ENCODE measurements at regions not wholly inside any gene's neighbourhood (a gene's known extent, or its start where the extent isn't known, plus 50 kb on each side); places are given as distances from the start of the nearest gene placed in this dataset.

GRCh38 chr4:11014199-11014598 is 329.6 kb upstream of the CLNK start (continued):
- TF ChIP-seq CTCF (IDR thresholded peaks at IDR 0.05), result no peak
- TF ChIP-seq MAX (IDR thresholded peaks at IDR 0.05), result no peak

- no peak for FAIRE-seq
- CTCF ChIA-PET, result no interaction called here
- POLR2A ChIA-PET, result no interaction called here
Measured at GRCh38 chr4:11013094-11013664, 328.6 kb upstream of the CLNK start.

GRCh38 chr4:11011249-11011648 is 326.7 kb upstream of the CLNK start:
- DNase-seq (ENCODE audit: low read depth in 1 of 2, low spot score in 1 of 2) (no peak), ATAC-seq (no peak), FAIRE-seq (no peak)
- TF ChIP-seq ATOH8 (CRISPR knock-in tag; IDR thresholded peaks at IDR 0.05; ENCODE audit: low read depth) (no peak), FOXS1 (CRISPR knock-in tag; IDR thresholded peaks at IDR 0.05) (no peak), HMGXB4 (CRISPR knock-in tag; IDR thresholded peaks at IDR 0.05; ENCODE audit: borderline replicate concordance) (no peak), BHLHE40 (IDR thresholded peaks at IDR 0.05; ENCODE audit: low read depth, low read length) (no peak), HEYL (CRISPR knock-in tag; IDR thresholded peaks at IDR 0.05) (no peak), KDM5A (IDR thresholded peaks at IDR 0.05) (no peak), GATA3 (IDR thresholded peaks at IDR 0.05; ENCODE audit: borderline replicate concordance) (no peak)
- 9% methylated on average over 3 of the region's 3 CpGs for WGBS (ENCODE audit: missing lambda C conversion rate)
- H3K4me1 ChIP-seq, result no peaks in the 10 kb centered on the region
- H3K4me2 ChIP-seq, result no peak overlapping the region
- H3K4me3 ChIP-seq, result no peak overlapping the region
- POLR2A ChIA-PET, result no interaction called here
- H3K9me3 ChIP-seq, result no peaks in the 10 kb centered on the region
- CTCF ChIA-PET, result no interaction called here
- no peak overlapping the region for H3K27ac ChIP-seq

More at GRCh38 chr4:11013094-11013664, 328.6 kb upstream of the CLNK start:
- ATAC-seq, result no peak
- Histone ChIP-seq H3K27ac (no peak overlapping the region), H3K4me2 (no peak overlapping the region), H3K9me3 (no peaks in the 10 kb centered on the region), H3K4me3 (no peak overlapping the region), H3K4me1 (no peaks in the 10 kb centered on the region)
- TF ChIP-seq RAD21 (conservative IDR thresholded peaks at IDR 0.05 in 1 of 2, IDR thresholded peaks at IDR 0.05 in 1 of 2) (no peak), BCL3 (IDR thresholded peaks at IDR 0.05) (no peak), EP300 (IDR thresholded peaks at IDR 0.05) (no peak), HMGXB4 (CRISPR knock-in tag; IDR thresholded peaks at IDR 0.05; ENCODE audit: borderline replicate concordance) (no peak)
- 14% methylated on average over 2 of the region's 3 CpGs for WGBS (ENCODE audit: missing lambda C conversion rate)
- DNase-seq (ENCODE audit: low read depth in 1 of 2, low spot score in 1 of 2), result no peak

Data from A549 (cell line).